HUES48 (cell line): ENCODE measurements at regions not wholly inside any gene's neighbourhood (a gene's known extent, or its start where the extent isn't known, plus 50 kb on each side); places are given as distances from the start of the nearest gene placed in this dataset.

Experiments used
- H3K27ac ChIP-seq: one replicate; pipeline ENCODE4 v1.7.0; 2013; ENCODE audit warnings: low read depth, low read length, inconsistent platforms
- H3K27me3 ChIP-seq: 2 replicates; pipeline ENCODE4 v1.6.1; 2013; ENCODE audit warnings: mild to moderate bottlenecking, low read length; ENCODE audit not compliant: control insufficient read depth, insufficient read depth
- H3K36me3 ChIP-seq: 2 replicates; pipeline ENCODE4 v1.6.1; 2013; ENCODE audit warnings: low read length; ENCODE audit not compliant: control insufficient read depth, insufficient read depth
- H3K4me1 ChIP-seq: 2 replicates; pipeline ENCODE4 v1.6.1; 2013; ENCODE audit warnings: mild to moderate bottlenecking, low read length; ENCODE audit not compliant: control insufficient read depth, insufficient read depth
- H3K4me3 ChIP-seq: 2 replicates; pipeline ENCODE4 v1.5.1; 2013; ENCODE audit warnings: mild to moderate bottlenecking, low read depth, low read length
- H3K9ac ChIP-seq: 2 replicates; pipeline ENCODE4 v1.6.1; 2013; ENCODE audit warnings: mild to moderate bottlenecking, low read depth, low read length, moderate library complexity
- H3K9me3 ChIP-seq: 2 replicates; pipeline ENCODE4 v1.6.1; 2013; ENCODE audit warnings: low read length; ENCODE audit not compliant: control insufficient read depth, insufficient read depth

GRCh38 chr2:56770490-56770889, 586.7 kb downstream of the CCDC85A start:
- Histone ChIP-seq H3K9ac (no peak overlapping the region), H3K4me1 (no peaks in the 10 kb centered on the region), H3K9me3 (no peaks in the 10 kb centered on the region), H3K4me3 (no peak overlapping the region), H3K27ac (no peak overlapping the region), H3K36me3 (no peaks in the 10 kb centered on the region), H3K27me3 (no peaks in the 10 kb centered on the region)

- Histone ChIP-seq H3K27me3 (no peaks in the 10 kb centered on the region), H3K27ac (no peak overlapping the region), H3K4me3 (no peak overlapping the region), H3K4me1 (no peaks in the 10 kb centered on the region), H3K9me3 (no peaks in the 10 kb centered on the region; the same call in 1 of the 2 replicates), H3K36me3 (no peaks in the 10 kb centered on the region), H3K9ac (no peak overlapping the region)
Observed at GRCh38 chr2:56784046-56784445, 600.3 kb downstream of the CCDC85A start.

GRCh38 chr2:56801214-56801613, 617.4 kb downstream of the CCDC85A start:
- no peak overlapping the region for H3K4me3 ChIP-seq
- no peaks in the 10 kb centered on the region for H3K4me1 ChIP-seq
- H3K9me3 ChIP-seq, result no peaks in the 10 kb centered on the region
- no peak overlapping the region for H3K9ac ChIP-seq
- H3K27ac ChIP-seq, result no peak overlapping the region
- H3K27me3 ChIP-seq, result no peaks in the 10 kb centered on the region
- H3K36me3 ChIP-seq, result no peaks in the 10 kb centered on the region

- no peak overlapping the region for H3K9ac ChIP-seq
- no peak overlapping the region for H3K27ac ChIP-seq
Observed at GRCh38 chr2:56801770-56802169, 618.0 kb downstream of the CCDC85A start.

GRCh38 chr2:56803596-56803995, 619.8 kb downstream of the CCDC85A start:
- Histone ChIP-seq H3K27me3 (no peaks in the 10 kb centered on the region), H3K4me3 (no peak overlapping the region), H3K9ac (no peak overlapping the region), H3K36me3 (no peaks in the 10 kb centered on the region), H3K27ac (no peak overlapping the region), H3K4me1 (no peaks in the 10 kb centered on the region), H3K9me3 (no peaks in the 10 kb centered on the region)

More at GRCh38 chr2:56801770-56802169, 618.0 kb downstream of the CCDC85A start:
- H3K9me3 ChIP-seq, result no peaks in the 10 kb centered on the region
- no peaks in the 10 kb centered on the region for H3K27me3 ChIP-seq
- H3K4me1 ChIP-seq, result no peaks in the 10 kb centered on the region
- H3K4me3 ChIP-seq, result no peak overlapping the region
- H3K36me3 ChIP-seq, result no peaks in the 10 kb centered on the region

GRCh38 chr2:56806924-56807323, 623.1 kb downstream of the CCDC85A start:
- Histone ChIP-seq H3K9me3 (no peaks in the 10 kb centered on the region), H3K4me3 (no peak overlapping the region), H3K27ac (no peak overlapping the region), H3K36me3 (no peaks in the 10 kb centered on the region), H3K4me1 (no peaks in the 10 kb centered on the region), H3K9ac (no peak overlapping the region), H3K27me3 (no peaks in the 10 kb centered on the region)

GRCh38 chr2:56807861-56808260, 624.1 kb downstream of the CCDC85A start:
- Histone ChIP-seq H3K4me1 (no peaks in the 10 kb centered on the region), H3K27ac (no peak overlapping the region), H3K9me3 (no peaks in the 10 kb centered on the region), H3K4me3 (no peak overlapping the region), H3K27me3 (no peaks in the 10 kb centered on the region), H3K9ac (no peak overlapping the region), H3K36me3 (no peaks in the 10 kb centered on the region)

- no peaks in the 10 kb centered on the region for H3K9me3 ChIP-seq
- no peak overlapping the region for H3K4me3 ChIP-seq
- no peaks in the 10 kb centered on the region for H3K4me1 ChIP-seq
- no peaks in the 10 kb centered on the region for H3K27me3 ChIP-seq
- H3K36me3 ChIP-seq, result no peaks in the 10 kb centered on the region
- no peak overlapping the region for H3K27ac ChIP-seq
- H3K9ac ChIP-seq, result no peak overlapping the region
Observed at GRCh38 chr2:56811401-56811800, 627.6 kb downstream of the CCDC85A start.

- Histone ChIP-seq H3K36me3 (no peaks in the 10 kb centered on the region), H3K27ac (no peak overlapping the region), H3K9me3 (no peaks in the 10 kb centered on the region), H3K9ac (no peak overlapping the region), H3K4me1 (no peaks in the 10 kb centered on the region), H3K4me3 (no peak overlapping the region), H3K27me3 (no peaks in the 10 kb centered on the region)
Observed at GRCh38 chr2:56812432-56812831, 628.6 kb downstream of the CCDC85A start.

- H3K4me1 ChIP-seq, result no peaks in the 10 kb centered on the region
- no peaks in the 10 kb centered on the region for H3K27me3 ChIP-seq
- H3K27ac ChIP-seq, result no peak overlapping the region
- H3K9me3 ChIP-seq, result no peaks in the 10 kb centered on the region
- no peak overlapping the region for H3K4me3 ChIP-seq
- H3K36me3 ChIP-seq, result no peaks in the 10 kb centered on the region
- H3K9ac ChIP-seq, result no peak overlapping the region
Observed at GRCh38 chr2:56813490-56813889, 629.7 kb downstream of the CCDC85A start.

- Histone ChIP-seq H3K27me3 (no peaks in the 10 kb centered on the region), H3K4me3 (no peak overlapping the region), H3K9ac (no peak overlapping the region), H3K36me3 (no peaks in the 10 kb centered on the region), H3K27ac (no peak overlapping the region), H3K9me3 (no peaks in the 10 kb centered on the region), H3K4me1 (no peaks in the 10 kb centered on the region)
Observed at GRCh38 chr2:56816666-56817065, 632.9 kb downstream of the CCDC85A start.

- no peak overlapping the region for H3K27ac ChIP-seq
- H3K9me3 ChIP-seq, result no peaks in the 10 kb centered on the region; the same call in 1 of the 2 replicates
- H3K4me3 ChIP-seq, result no peak overlapping the region
- H3K9ac ChIP-seq, result no peak overlapping the region
- H3K27me3 ChIP-seq, result no peaks in the 10 kb centered on the region
- H3K4me1 ChIP-seq, result no peaks in the 10 kb centered on the region
- H3K36me3 ChIP-seq, result no peaks in the 10 kb centered on the region
Observed at GRCh38 chr2:56831780-56832179, 648.0 kb downstream of the CCDC85A start.
